DND-41 (cell line): ENCODE measurements at regions not wholly inside any gene's neighbourhood (a gene's known extent, or its start where the extent isn't known, plus 50 kb on each side); places are given as distances from the start of the nearest gene placed in this dataset.

Experiments used
- ATAC-seq: fragments of 200-7000 bp; cut with Tn5 transposase; 3 replicates; pipeline ENCODE4 v1.9.1; 2021; ENCODE audit warnings: low read depth; ENCODE audit not compliant: insufficient read depth
- DNase-seq: peaks from one replicate; pipeline ENCODE4 v3.0.0-alpha.2; 2020
- H2AFZ ChIP-seq: 2 replicates; pipeline ENCODE4 v1.6.0; 2012; ENCODE audit warnings: low read depth, low read length
- H3K27ac ChIP-seq: 2 replicates; pipeline ENCODE4 v1.5.1; 2012; ENCODE audit warnings: low read length, inconsistent platforms
- H3K27me3 ChIP-seq: fragments of 200-600 bp; sonication (generic); 2 replicates; pipeline ENCODE4 v1.6.0; 2012; ENCODE audit warnings: low read length, mild to moderate bottlenecking, inconsistent platforms; ENCODE audit not compliant: insufficient read depth, poor library complexity
- H3K36me3 ChIP-seq: 2 replicates; pipeline ENCODE4 v1.5.1; 2012; ENCODE audit warnings: low read length, inconsistent platforms; ENCODE audit not compliant: insufficient read depth
- H3K4me1 ChIP-seq: 2 replicates; pipeline ENCODE4 v1.5.1; 2012; ENCODE audit warnings: mild to moderate bottlenecking, low read length; ENCODE audit not compliant: insufficient read depth
- H3K4me2 ChIP-seq: 2 replicates; pipeline ENCODE4 v1.6.0; 2012; ENCODE audit warnings: mild to moderate bottlenecking, moderate library complexity, low read length, inconsistent platforms; ENCODE audit not compliant: insufficient read depth
- H3K4me3 ChIP-seq, 2 experiments: fragments of 200-600 bp in 1 of 2; shearing (Covaris generic) in 1 of 2; 2 replicates each; pipeline ENCODE4 v1.5.1; 2012 to 2016; ENCODE audit warnings: inconsistent platforms in 2 of 2, low read length in 2 of 2, mild to moderate bottlenecking in 2 of 2, low read depth in 1 of 2, moderate library complexity in 1 of 2
- H3K79me2 ChIP-seq: 2 replicates; pipeline ENCODE4 v1.6.0; 2012; ENCODE audit warnings: low read length, inconsistent platforms; ENCODE audit not compliant: insufficient read depth
- H3K9ac ChIP-seq: 2 replicates; pipeline ENCODE4 v1.6.0; 2012; ENCODE audit warnings: low read depth, mild to moderate bottlenecking, inconsistent platforms, low read length, moderate library complexity
- H3K9me3 ChIP-seq: 2 replicates; pipeline ENCODE4 v1.5.1; 2012; ENCODE audit warnings: low read length, moderate library complexity, mild to moderate bottlenecking, inconsistent platforms; ENCODE audit not compliant: insufficient read depth, severe bottlenecking
- H4K20me1 ChIP-seq: 2 replicates; pipeline ENCODE4 v1.6.0; 2012; ENCODE audit warnings: low read length; ENCODE audit not compliant: insufficient read depth
- EZH2 ChIP-seq: IDR thresholded peaks from 3 replicates; pipeline ENCODE4 v1.6.1; 2012; ENCODE audit warnings: borderline replicate concordance, low read depth, mild to moderate bottlenecking, moderate library complexity, low read length, inconsistent platforms; ENCODE audit not compliant: severe bottlenecking
- TF ChIP-seq, protein P1 (sequence below): IDR thresholded peaks from 2 replicates; pipeline ENCODE4 v1.5.1; 2012; ENCODE audit warnings: borderline replicate concordance, low read length, moderate library complexity, mild to moderate bottlenecking; ENCODE audit not compliant: poor library complexity, severe bottlenecking; ENCODE audit errors: extremely low read depth

- H3K4me3 ChIP-seq: no peak overlapping the region
- no peaks in the 10 kb centered on the region for H3K79me2 ChIP-seq
- no peaks in the 10 kb centered on the region for H3K9me3 ChIP-seq
- TF ChIP-seq, protein P1, sequence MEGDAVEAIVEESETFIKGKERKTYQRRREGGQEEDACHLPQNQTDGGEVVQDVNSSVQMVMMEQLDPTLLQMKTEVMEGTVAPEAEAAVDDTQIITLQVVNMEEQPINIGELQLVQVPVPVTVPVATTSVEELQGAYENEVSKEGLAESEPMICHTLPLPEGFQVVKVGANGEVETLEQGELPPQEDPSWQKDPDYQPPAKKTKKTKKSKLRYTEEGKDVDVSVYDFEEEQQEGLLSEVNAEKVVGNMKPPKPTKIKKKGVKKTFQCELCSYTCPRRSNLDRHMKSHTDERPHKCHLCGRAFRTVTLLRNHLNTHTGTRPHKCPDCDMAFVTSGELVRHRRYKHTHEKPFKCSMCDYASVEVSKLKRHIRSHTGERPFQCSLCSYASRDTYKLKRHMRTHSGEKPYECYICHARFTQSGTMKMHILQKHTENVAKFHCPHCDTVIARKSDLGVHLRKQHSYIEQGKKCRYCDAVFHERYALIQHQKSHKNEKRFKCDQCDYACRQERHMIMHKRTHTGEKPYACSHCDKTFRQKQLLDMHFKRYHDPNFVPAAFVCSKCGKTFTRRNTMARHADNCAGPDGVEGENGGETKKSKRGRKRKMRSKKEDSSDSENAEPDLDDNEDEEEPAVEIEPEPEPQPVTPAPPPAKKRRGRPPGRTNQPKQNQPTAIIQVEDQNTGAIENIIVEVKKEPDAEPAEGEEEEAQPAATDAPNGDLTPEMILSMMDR: peak; percentile 85
- no peak for TF ChIP-seq EZH2
- peak; percentile 52 for DNase-seq
- peaks cover 16% of the 10 kb centered on the region for H3K4me1 ChIP-seq
- H4K20me1 ChIP-seq: no peaks in the 10 kb centered on the region
- ATAC-seq: no peak
- H3K36me3 ChIP-seq: no peaks in the 10 kb centered on the region
- H3K9ac ChIP-seq: no peak overlapping the region
- H3K27ac ChIP-seq: no peak overlapping the region
- H3K27me3 ChIP-seq: peaks cover under 1% of the 10 kb centered on the region
- no peak overlapping the region for H2AFZ ChIP-seq
- no peak overlapping the region for H3K4me2 ChIP-seq
Measured at GRCh38 chr4:86496094-86497080, 97.7 kb upstream of the PTPN13 start.

- DNase-seq: no peak
- ATAC-seq: no peak
Measured at GRCh38 chr4:86497131-86497530, 97.0 kb upstream of the PTPN13 start.

GRCh38 chr4:86497980-86498862 lies 95.9 kb upstream of the PTPN13 start:
- DNase-seq (peak; percentile 18), ATAC-seq (peak; percentile 93)
- no peak overlapping the region for H3K9ac ChIP-seq
- H3K4me3 ChIP-seq: no peak overlapping the region
- TF ChIP-seq EZH2: no peak
- TF ChIP-seq, protein P1: peak; percentile 88
- no peaks in the 10 kb centered on the region for H3K79me2 ChIP-seq
- H3K9me3 ChIP-seq: no peaks in the 10 kb centered on the region
- no peaks in the 10 kb centered on the region for H4K20me1 ChIP-seq
- no peaks in the 10 kb centered on the region for H3K36me3 ChIP-seq
- H3K27ac ChIP-seq: no peak overlapping the region
- no peak overlapping the region for H3K4me2 ChIP-seq
- H2AFZ ChIP-seq: no peak overlapping the region
- peaks cover 13% of the 10 kb centered on the region for H3K4me1 ChIP-seq
- H3K27me3 ChIP-seq: peaks cover 5% of the 10 kb centered on the region

More at GRCh38 chr4:86497131-86497530, 97.0 kb upstream of the PTPN13 start:
- no peak overlapping the region for H3K4me2 ChIP-seq
- H3K27me3 ChIP-seq: peaks cover 5% of the 10 kb centered on the region
- no peaks in the 10 kb centered on the region for H3K79me2 ChIP-seq
- no peaks in the 10 kb centered on the region for H4K20me1 ChIP-seq
- no peak overlapping the region for H3K4me3 ChIP-seq
- no peak overlapping the region for H3K9ac ChIP-seq
- no peak overlapping the region for H2AFZ ChIP-seq
- no peaks in the 10 kb centered on the region for H3K9me3 ChIP-seq
- no peak for TF ChIP-seq EZH2
- TF ChIP-seq, protein P1: no peak
- H3K4me1 ChIP-seq: peaks cover 16% of the 10 kb centered on the region
- no peaks in the 10 kb centered on the region for H3K36me3 ChIP-seq
- H3K27ac ChIP-seq: no peak overlapping the region
